SK-N-SH (cell line): ENCODE measurements at regions not wholly inside any gene's neighbourhood (a gene's known extent, or its start where the extent isn't known, plus 50 kb on each side); places are given as distances from the start of the nearest gene placed in this dataset.

Experiments
- CTCF ChIA-PET: fragments of 300-600, 350-600 bp; formaldehyde crosslinking; extraction: SDS; loops from one replicate; lab custom pipeline; 2021; lab: Yijun Ruan, JAX
- POLR2A ChIA-PET: fragments of 350-600 bp; sonication (Branson Sonifier 250); formaldehyde crosslinking; extraction: SDS; loops from one replicate; lab custom pipeline; 2020; ENCODE audit warnings: antibody characterized with exemption, inconsistent platforms; lab: Yijun Ruan, JAX
- DNase-seq: peaks from one replicate; pipeline ENCODE4 v3.0.0; 2012
- H2AFZ ChIP-seq: fragments of 200-600 bp; sonication (generic); 2 replicates; pipeline ENCODE4 v1.8.1; 2016; ENCODE audit warnings: antibody characterized with exemption, mild to moderate bottlenecking, low read depth
- H3F3A ChIP-seq: fragments of 200-600 bp; sonication (generic); replicated peaks from 2 replicates; pipeline ENCODE3; 2016; ENCODE audit warnings: antibody characterized with exemption, mild to moderate bottlenecking; ENCODE audit not compliant: insufficient read depth
- H3K27ac ChIP-seq, 2 experiments: fragments of 200-500 bp in 1 of 2; fragments of 200-600 bp in 1 of 2; sonication (Bioruptor generic) in 1 of 2; sonication (generic), shearing (Covaris generic) in 1 of 2; 2 replicates each; pipeline versions ENCODE4 v1.5.1 to v1.6.1; 2014 to 2016; ENCODE audit warnings: low read depth in 2 of 2, inconsistent platforms in 1 of 2, low read length in 1 of 2, mild to moderate bottlenecking in 1 of 2, mixed read lengths in 1 of 2
- H3K27me3 ChIP-seq: fragments of 200-600 bp; sonication (generic), shearing (Covaris generic); 2 replicates; pipeline ENCODE4 v1.6.1; 2016; ENCODE audit warnings: mixed run types; ENCODE audit not compliant: insufficient read depth
- H3K36me3 ChIP-seq, 2 experiments: fragments of 200-500 bp in 1 of 2; fragments of 200-600 bp in 1 of 2; sonication (Bioruptor generic) in 1 of 2; sonication (generic) in 1 of 2; replicated peaks in 1 of 2; 2 replicates each; pipeline versions ENCODE3 to v1.5.1; 2014 to 2016; ENCODE audit warnings: low read length in 1 of 2, mild to moderate bottlenecking in 1 of 2; ENCODE audit not compliant: insufficient read depth in 2 of 2, control insufficient read depth in 1 of 2
- H3K4me1 ChIP-seq, 2 experiments: fragments of 200-500 bp in 1 of 2; fragments of 200-600 bp in 1 of 2; sonication (Bioruptor generic) in 1 of 2; sonication (generic), shearing (Covaris generic) in 1 of 2; 2 replicates each; pipeline versions ENCODE4 v1.5.1 to v1.6.1; 2014 to 2016; ENCODE audit warnings: low read depth in 1 of 2, low read length in 1 of 2, mixed run types in 1 of 2; ENCODE audit not compliant: insufficient read depth in 2 of 2, control insufficient read depth in 1 of 2
- H3K4me2 ChIP-seq: fragments of 200-600 bp; sonication (generic), shearing (Covaris generic); 2 replicates; pipeline ENCODE4 v1.6.1; 2017; ENCODE audit warnings: mixed run types
- H3K4me3 ChIP-seq, 2 experiments: fragments of 200-500 bp in 1 of 2; fragments of 200-600 bp in 1 of 2; sonication (Bioruptor generic) in 1 of 2; sonication (generic), shearing (Covaris generic) in 1 of 2; 2 replicates each; pipeline versions ENCODE4 v1.5.1 to v1.8.1; 2014 to 2016; ENCODE audit warnings: low read depth in 2 of 2, inconsistent platforms in 1 of 2, low read length in 1 of 2, mild to moderate bottlenecking in 1 of 2, mixed read lengths in 1 of 2, moderate library complexity in 1 of 2
- H3K79me2 ChIP-seq: fragments of 200-600 bp; sonication (generic); 2 replicates; pipeline ENCODE4 v1.8.1; 2017; ENCODE audit warnings: mild to moderate bottlenecking; ENCODE audit not compliant: insufficient read depth
- H3K9ac ChIP-seq: fragments of 200-600 bp; sonication (generic); 2 replicates; pipeline ENCODE4 v1.6.1; 2017; ENCODE audit warnings: mixed run types
- H3K9me2 ChIP-seq: fragments of 200-600 bp; sonication (generic); 2 replicates; pipeline ENCODE4 v1.6.1; 2017; ENCODE audit warnings: mixed run types
- H3K9me3 ChIP-seq: fragments of 200-600 bp; sonication (generic); 2 replicates; pipeline ENCODE4 v1.6.1; 2017; ENCODE audit warnings: mixed run types, mild to moderate bottlenecking, moderate library complexity
- H4K20me1 ChIP-seq: fragments of 200-600 bp; sonication (generic); 2 replicates; pipeline ENCODE4 v1.6.1; 2017; ENCODE audit warnings: mild to moderate bottlenecking, mixed run types; ENCODE audit not compliant: insufficient read depth
- CHD2 ChIP-seq: fragments of 150-350 bp; IDR thresholded peaks from 2 replicates; pipeline ENCODE4 v1.6.1; 2018; ENCODE audit warnings: low read length; ENCODE audit not compliant: partially characterized antibody
- ELF1 ChIP-seq: IDR thresholded peaks from 2 replicates; pipeline ENCODE4 v1.4.0; 2012
- EP300 ChIP-seq, 2 experiments: IDR thresholded peaks; 2 replicates each; pipeline versions ENCODE4 v1.4.0 to v1.6.1; 2012; ENCODE audit warnings: borderline replicate concordance in 1 of 2, low read depth in 1 of 2, low read length in 1 of 2
- FOSL2 ChIP-seq: IDR thresholded peaks from 2 replicates; pipeline ENCODE4 v1.4.0; 2012; ENCODE audit warnings: low read depth, mild to moderate bottlenecking, moderate library complexity, borderline replicate concordance
- FOXJ3 ChIP-seq: sonication (generic); formaldehyde crosslinking; IDR thresholded peaks from 2 replicates; pipeline ENCODE4 v1.5.1; 2020; ENCODE audit warnings: mild to moderate bottlenecking, missing genetic modification reagents
- FOXM1 ChIP-seq: IDR thresholded peaks from 2 replicates; pipeline ENCODE4 v1.4.0; 2012; ENCODE audit warnings: low read depth, mild to moderate bottlenecking
- GABPA ChIP-seq: IDR thresholded peaks from 2 replicates; pipeline ENCODE4 v1.4.0; 2012; ENCODE audit warnings: low read depth, mild to moderate bottlenecking
- IRF3 ChIP-seq: fragments of 150-350 bp; IDR thresholded peaks from 2 replicates; pipeline ENCODE4 v1.6.1; 2016; ENCODE audit warnings: mild to moderate bottlenecking, low read depth, low read length
- JUND ChIP-seq: IDR thresholded peaks from 2 replicates; pipeline ENCODE4 v1.4.0; 2012
- MEF2A ChIP-seq: IDR thresholded peaks from 2 replicates; pipeline ENCODE4 v1.4.0; 2012; ENCODE audit warnings: low read depth, borderline replicate concordance
- MXI1 ChIP-seq: IDR thresholded peaks from 2 replicates; pipeline ENCODE4 v1.6.1; 2012; ENCODE audit warnings: mild to moderate bottlenecking, low read depth, low read length, improper control_type of control experiment
- NFIC ChIP-seq: IDR thresholded peaks from 2 replicates; pipeline ENCODE4 v1.4.0; 2012; ENCODE audit warnings: borderline replicate concordance
- POLR2AphosphoS5 ChIP-seq: IDR thresholded peaks from 2 replicates; pipeline ENCODE4 v1.6.1; 2012; ENCODE audit warnings: low read depth, low read length
- REST ChIP-seq: IDR thresholded peaks from 2 replicates; pipeline ENCODE4 v1.6.1; 2012; ENCODE audit warnings: mild to moderate bottlenecking, low read depth, low read length, moderate library complexity
- RXRA ChIP-seq: IDR thresholded peaks from 2 replicates; pipeline ENCODE4 v1.4.0; 2012; ENCODE audit warnings: low read depth, mild to moderate bottlenecking, borderline replicate concordance
- TCF12 ChIP-seq: IDR thresholded peaks from 2 replicates; pipeline ENCODE4 v1.4.0; 2012
- WGBS: methylation state at CpG from one replicate; pipeline ENCODE4 v1.1.6; 2017; ENCODE audit warnings: low lambda C conversion rate; 5-methylcytosine and 5-hydroxymethylcytosine counted together

- no peaks in the 10 kb centered on the region for H3K79me2 ChIP-seq
- no peaks in the 10 kb centered on the region for H3K9me3 ChIP-seq
- H3K4me2 ChIP-seq = no peak overlapping the region
- H3F3A ChIP-seq = no peaks in the 10 kb centered on the region
- H3K27me3 ChIP-seq = no peaks in the 10 kb centered on the region
- no peak for TF ChIP-seq CHD2
- ChIA-PET CTCF (interaction anchor here (0.6 to 2.0 kb wide), 9 partner anchors 10 to 358 kb away, joined by 3 to 7 read pairs (median 3); no protein-coding TSS in a partner anchor), POLR2A (no interaction called here)
- H3K4me3 ChIP-seq = no peak overlapping the region
- WGBS = 47% methylated on average over 10 of the region's 13 CpGs
- no peak overlapping the region for H2AFZ ChIP-seq
- H3K9ac ChIP-seq = no peak overlapping the region
- H3K4me1 ChIP-seq = peaks cover 0 to 19% of the 10 kb centered on the region in 2 experiments; a peak in 1 of 4 replicates
- DNase-seq = no peak
- H3K9me2 ChIP-seq = no peaks in the 10 kb centered on the region
- H4K20me1 ChIP-seq = no peaks in the 10 kb centered on the region
- no peaks in the 10 kb centered on the region for H3K36me3 ChIP-seq
- H3K27ac ChIP-seq = no peak overlapping the region
Observed at GRCh38 chr17:73787076-73788059, 143.1 kb upstream of the SDK2 start.

GRCh38 chr17:73788111-73788510 is 143.9 kb upstream of the SDK2 start:
- no peaks in the 10 kb centered on the region for H3F3A ChIP-seq
- peaks cover 0 to 17% of the 10 kb centered on the region in 2 experiments; a peak in 1 of 4 replicates for H3K4me1 ChIP-seq
- no peak overlapping the region for H3K4me3 ChIP-seq
- no peaks in the 10 kb centered on the region for H3K36me3 ChIP-seq
- no peaks in the 10 kb centered on the region for H4K20me1 ChIP-seq
- no peaks in the 10 kb centered on the region for H3K27me3 ChIP-seq
- no peak for DNase-seq
- H3K9ac ChIP-seq = no peak overlapping the region
- no peaks in the 10 kb centered on the region for H3K9me2 ChIP-seq
- POLR2A ChIA-PET = no interaction called here
- H3K79me2 ChIP-seq = no peaks in the 10 kb centered on the region
- no peak overlapping the region for H3K27ac ChIP-seq
- TF ChIP-seq FOXM1 (no peak), TCF12 (no peak), FOSL2 (no peak), ELF1 (no peak), JUND (no peak), MEF2A (no peak), REST (no peak), EP300 (IDR thresholded peaks at IDR 0.05; ENCODE audit: borderline replicate concordance in 1 of 2, low read depth in 1 of 2, low read length in 1 of 2) (no peak), RXRA (no peak), GABPA (no peak), NFIC (no peak), IRF3 (no peak), CHD2 (no peak), MXI1 (no peak), POLR2AphosphoS5 (no peak), FOXJ3 (CRISPR knock-in tag) (no peak)
- no peaks in the 10 kb centered on the region for H3K9me3 ChIP-seq
- H3K4me2 ChIP-seq = no peak overlapping the region
- H2AFZ ChIP-seq = no peak overlapping the region
- CTCF ChIA-PET = interaction anchor here (0.6 to 2.0 kb wide), 9 partner anchors 10 to 412 kb away, joined by 3 to 6 read pairs (median 3); no protein-coding TSS in a partner anchor
- 40% methylated on average over 4 of the region's 4 CpGs for WGBS
